Activated CD8-positive, alpha-beta memory T cell treated with anti-CD3 and anti-CD28 coated beads for 1 hour (primary cell): ENCODE measurements at regions not wholly inside any gene's neighbourhood (a gene's known extent, or its start where the extent isn't known, plus 50 kb on each side); places are given as distances from the start of the nearest gene placed in this dataset.

ENCODE experiments used
- DNase-seq, 2 donors: peaks; one replicate each; pipeline ENCODE4 v3.0.0-alpha.2; 2020; ENCODE audit warnings: low read depth in 1 of 2; ENCODE audit errors: extremely low read depth in 1 of 2

GRCh38 chr11:123378096-123378495 is 52.0 kb upstream of the GRAMD1B start:
- DNase-seq = no peak

GRCh38 chr11:123377355-123377754 is 52.7 kb upstream of the GRAMD1B start:
- DNase-seq = no peak

- DNase-seq = no peak
These were observed 54.2 kb upstream of the GRAMD1B start for GRCh38 chr11:123375832-123376231.

- DNase-seq = no peak
These were observed 55.5 kb upstream of the GRAMD1B start for GRCh38 chr11:123374622-123374968.

GRCh38 chr11:123373754-123374621 is 56.1 kb upstream of the GRAMD1B start:
- no peak for DNase-seq

- DNase-seq = no peak
These were observed 58.4 kb upstream of the GRAMD1B start for GRCh38 chr11:123371506-123372297.

GRCh38 chr11:123366924-123367323 is 63.1 kb upstream of the GRAMD1B start:
- DNase-seq = no peak

GRCh38 chr11:123365955-123366354 is 64.1 kb upstream of the GRAMD1B start:
- DNase-seq = no peak

GRCh38 chr11:123364080-123364479 is 66.0 kb upstream of the GRAMD1B start:
- DNase-seq = no peak

- DNase-seq = no peak
These were observed 66.5 kb upstream of the GRAMD1B start for GRCh38 chr11:123363556-123363955.

GRCh38 chr11:123362941-123363340 is 67.1 kb upstream of the GRAMD1B start:
- no peak for DNase-seq

GRCh38 chr11:123362186-123362585 is 67.9 kb upstream of the GRAMD1B start:
- DNase-seq = no peak

GRCh38 chr11:123361110-123361509 is 69.0 kb upstream of the GRAMD1B start:
- DNase-seq = no peak

GRCh38 chr11:123360267-123360936 is 69.7 kb upstream of the GRAMD1B start:
- DNase-seq = no peak

GRCh38 chr11:123357990-123358827 is 71.9 kb upstream of the GRAMD1B start:
- no peak for DNase-seq

GRCh38 chr11:123357353-123357989 is 72.6 kb upstream of the GRAMD1B start:
- no peak for DNase-seq

- no peak for DNase-seq
These were observed 73.5 kb upstream of the GRAMD1B start for GRCh38 chr11:123356539-123356938.

GRCh38 chr11:123354371-123354975 is 75.6 kb upstream of the GRAMD1B start:
- DNase-seq = no peak

- DNase-seq = no peak
These were observed 78.7 kb upstream of the GRAMD1B start for GRCh38 chr11:123351375-123351774.

GRCh38 chr11:123349382-123349781 is 80.7 kb upstream of the GRAMD1B start:
- DNase-seq = no peak
